ENCODE measurements at regions not wholly inside any gene's neighbourhood (a gene's known extent, or its start where the extent isn't known, plus 50 kb on each side); places are given as distances from the start of the nearest gene placed in this dataset.

GRCh38 chr10:3723766-3724165, 61.2 kb downstream of the KLF6 start:
- H3K4me1 ChIP-seq (ENCODE audit: insufficient read depth, low read length) = peaks cover 32% of the 10 kb centered on the region
- no peak overlapping the region for H3K4me3 ChIP-seq (ENCODE audit: low read length)
- no peaks in the 10 kb centered on the region for H3K27me3 ChIP-seq (ENCODE audit: insufficient read depth, low read length)
- no peaks in the 10 kb centered on the region for H3K9me3 ChIP-seq (ENCODE audit: low read depth, low read length)

- H3K9me3 ChIP-seq (ENCODE audit: low read depth, low read length) = no peaks in the 10 kb centered on the region
- no peaks in the 10 kb centered on the region for H3K27me3 ChIP-seq (ENCODE audit: insufficient read depth, low read length)
- no peak overlapping the region for H3K4me3 ChIP-seq (ENCODE audit: low read length)
- H3K4me1 ChIP-seq (ENCODE audit: insufficient read depth, low read length) = peaks cover 42% of the 10 kb centered on the region
Observed at GRCh38 chr10:3720228-3721019, 64.6 kb downstream of the KLF6 start.

GRCh38 chr10:3719024-3719843, 65.8 kb downstream of the KLF6 start:
- no peaks in the 10 kb centered on the region for H3K9me3 ChIP-seq (ENCODE audit: low read depth, low read length)
- no peak overlapping the region for H3K4me3 ChIP-seq (ENCODE audit: low read length)
- no peaks in the 10 kb centered on the region for H3K27me3 ChIP-seq (ENCODE audit: insufficient read depth, low read length)
- peaks cover 52% of the 10 kb centered on the region for H3K4me1 ChIP-seq (ENCODE audit: insufficient read depth, low read length)

- H3K9me3 ChIP-seq (ENCODE audit: low read depth, low read length) = no peaks in the 10 kb centered on the region
- peaks cover 40% of the 10 kb centered on the region for H3K4me1 ChIP-seq (ENCODE audit: insufficient read depth, low read length)
- H3K4me3 ChIP-seq (ENCODE audit: low read length) = no peak overlapping the region
- H3K27me3 ChIP-seq (ENCODE audit: insufficient read depth, low read length) = no peaks in the 10 kb centered on the region
Observed at GRCh38 chr10:3716093-3716492, 68.9 kb downstream of the KLF6 start.

- no peak overlapping the region for H3K4me3 ChIP-seq (ENCODE audit: low read length)
- peaks cover 30% of the 10 kb centered on the region for H3K4me1 ChIP-seq (ENCODE audit: insufficient read depth, low read length)
- H3K27me3 ChIP-seq (ENCODE audit: insufficient read depth, low read length) = no peaks in the 10 kb centered on the region
- no peaks in the 10 kb centered on the region for H3K9me3 ChIP-seq (ENCODE audit: low read depth, low read length)
Observed at GRCh38 chr10:3714967-3715366, 70.0 kb downstream of the KLF6 start.

GRCh38 chr10:3714531-3714930, 70.5 kb downstream of the KLF6 start:
- Histone ChIP-seq H3K4me3 (ENCODE audit: low read length) (no peak overlapping the region), H3K4me1 (ENCODE audit: insufficient read depth, low read length) (peaks cover 26% of the 10 kb centered on the region), H3K27me3 (ENCODE audit: insufficient read depth, low read length) (no peaks in the 10 kb centered on the region), H3K9me3 (ENCODE audit: low read depth, low read length) (no peaks in the 10 kb centered on the region)

GRCh38 chr10:3712707-3713106, 72.3 kb downstream of the KLF6 start:
- Histone ChIP-seq H3K4me1 (ENCODE audit: insufficient read depth, low read length) (peaks cover 19% of the 10 kb centered on the region), H3K27me3 (ENCODE audit: insufficient read depth, low read length) (no peaks in the 10 kb centered on the region), H3K9me3 (ENCODE audit: low read depth, low read length) (no peaks in the 10 kb centered on the region), H3K4me3 (ENCODE audit: low read length) (no peak overlapping the region)

- Histone ChIP-seq H3K4me1 (ENCODE audit: insufficient read depth, low read length) (peaks cover 19% of the 10 kb centered on the region), H3K4me3 (ENCODE audit: low read length) (no peak overlapping the region), H3K9me3 (ENCODE audit: low read depth, low read length) (no peaks in the 10 kb centered on the region), H3K27me3 (ENCODE audit: insufficient read depth, low read length) (no peaks in the 10 kb centered on the region)
Observed at GRCh38 chr10:3711918-3712317, 73.1 kb downstream of the KLF6 start.

- Histone ChIP-seq H3K9me3 (ENCODE audit: low read depth, low read length) (no peaks in the 10 kb centered on the region), H3K27me3 (ENCODE audit: insufficient read depth, low read length) (no peaks in the 10 kb centered on the region), H3K4me3 (ENCODE audit: low read length) (no peak overlapping the region), H3K4me1 (ENCODE audit: insufficient read depth, low read length) (peaks cover 13% of the 10 kb centered on the region)
Observed at GRCh38 chr10:3710764-3711163, 74.2 kb downstream of the KLF6 start.

GRCh38 chr10:3709456-3710060, 75.5 kb downstream of the KLF6 start:
- H3K9me3 ChIP-seq (ENCODE audit: low read depth, low read length) = no peaks in the 10 kb centered on the region
- peaks cover 2% of the 10 kb centered on the region for H3K4me1 ChIP-seq (ENCODE audit: insufficient read depth, low read length)
- H3K27me3 ChIP-seq (ENCODE audit: insufficient read depth, low read length) = no peaks in the 10 kb centered on the region
- no peak overlapping the region for H3K4me3 ChIP-seq (ENCODE audit: low read length)

- H3K4me1 ChIP-seq (ENCODE audit: insufficient read depth, low read length) = no peaks in the 10 kb centered on the region
- H3K4me3 ChIP-seq (ENCODE audit: low read length) = no peak overlapping the region
- H3K27me3 ChIP-seq (ENCODE audit: insufficient read depth, low read length) = no peaks in the 10 kb centered on the region
- no peaks in the 10 kb centered on the region for H3K9me3 ChIP-seq (ENCODE audit: low read depth, low read length)
Observed at GRCh38 chr10:3708852-3709251, 76.2 kb downstream of the KLF6 start.

- Histone ChIP-seq H3K27me3 (ENCODE audit: insufficient read depth, low read length) (no peaks in the 10 kb centered on the region), H3K4me1 (ENCODE audit: insufficient read depth, low read length) (no peaks in the 10 kb centered on the region), H3K4me3 (ENCODE audit: low read length) (no peak overlapping the region), H3K9me3 (ENCODE audit: low read depth, low read length) (no peaks in the 10 kb centered on the region)
Observed at GRCh38 chr10:3704565-3705325, 80.3 kb downstream of the KLF6 start.

- H3K9me3 ChIP-seq (ENCODE audit: low read depth, low read length) = no peaks in the 10 kb centered on the region
- no peak overlapping the region for H3K4me3 ChIP-seq (ENCODE audit: low read length)
- no peaks in the 10 kb centered on the region for H3K27me3 ChIP-seq (ENCODE audit: insufficient read depth, low read length)
- H3K4me1 ChIP-seq (ENCODE audit: insufficient read depth, low read length) = no peaks in the 10 kb centered on the region
Observed at GRCh38 chr10:3702569-3702968, 82.4 kb downstream of the KLF6 start.

GRCh38 chr10:3702056-3702546, 82.9 kb downstream of the KLF6 start:
- Histone ChIP-seq H3K9me3 (ENCODE audit: low read depth, low read length) (no peaks in the 10 kb centered on the region), H3K4me3 (ENCODE audit: low read length) (no peak overlapping the region), H3K27me3 (ENCODE audit: insufficient read depth, low read length) (no peaks in the 10 kb centered on the region), H3K4me1 (ENCODE audit: insufficient read depth, low read length) (no peaks in the 10 kb centered on the region)

All from mononuclear cell (primary cell).